CD8-positive, alpha-beta memory T cell (primary cell): ENCODE measurements at regions not wholly inside any gene's neighbourhood (a gene's known extent, or its start where the extent isn't known, plus 50 kb on each side); places are given as distances from the start of the nearest gene placed in this dataset.

Experiments used
- CTCF ChIA-PET: fragments of 350-600 bp; sonication (Branson Sonifier 250); formaldehyde crosslinking; loops from one replicate; lab custom pipeline; 2021; ENCODE audit warnings: antibody characterized with exemption; lab: Charles Lee
- POLR2A ChIA-PET: fragments of 350-600 bp; sonication (Branson Sonifier 250); formaldehyde crosslinking; loops from one replicate; lab custom pipeline; 2021; ENCODE audit warnings: antibody characterized with exemption; lab: Charles Lee
- DNase-seq, 5 donors: peaks; one replicate each; pipeline versions ENCODE4 v3.0.0 to v3.0.0-alpha.2; 2020 to 2022; ENCODE audit warnings: mixed read lengths in 1 of 5
- H3K27ac ChIP-seq: one replicate; pipeline ENCODE4 v1.7.0; 2013; ENCODE audit warnings: low read depth, mild to moderate bottlenecking, low read length, moderate library complexity
- H3K27me3 ChIP-seq: 2 replicates; pipeline ENCODE4 v1.7.0; 2013; ENCODE audit warnings: low read length, mild to moderate bottlenecking; ENCODE audit not compliant: insufficient read depth, poor library complexity, severe bottlenecking
- H3K36me3 ChIP-seq: 2 replicates; pipeline ENCODE4 v1.7.0; 2013; ENCODE audit warnings: mild to moderate bottlenecking, low read length, moderate library complexity; ENCODE audit not compliant: insufficient read depth
- H3K4me1 ChIP-seq: 2 replicates; pipeline ENCODE4 v1.7.0; 2013; ENCODE audit warnings: mild to moderate bottlenecking, low read length, moderate library complexity; ENCODE audit not compliant: insufficient read depth
- H3K4me3 ChIP-seq: 2 replicates; pipeline ENCODE4 v1.7.0; 2013; ENCODE audit warnings: mild to moderate bottlenecking, low read length
- H3K9me3 ChIP-seq: 2 replicates; pipeline ENCODE4 v1.7.0; 2013; ENCODE audit warnings: mild to moderate bottlenecking, low read length
- H3K27ac Mint-ChIP-seq, 8 donors: one replicate each; pipeline ENCODE4 v1.8.0; 2020 to 2021; ENCODE audit warnings: mixed read lengths in 8 of 8, mild to moderate bottlenecking in 6 of 8, inconsistent platforms in 3 of 8, moderate library complexity in 3 of 8
- H3K27me3 Mint-ChIP-seq, 2 donors: one replicate each; pipeline ENCODE4 v1.8.0; 2020 to 2021; ENCODE audit warnings: mixed read lengths in 2 of 2, mild to moderate bottlenecking in 1 of 2, moderate library complexity in 1 of 2
- H3K36me3 Mint-ChIP-seq, 3 donors: one replicate each; pipeline ENCODE4 v1.8.0; 2020 to 2021; ENCODE audit warnings: mixed read lengths in 3 of 3, inconsistent platforms in 1 of 3, mild to moderate bottlenecking in 1 of 3
- H3K4me1 Mint-ChIP-seq, 3 donors: one replicate each; pipeline ENCODE4 v1.8.0; 2020 to 2021; ENCODE audit warnings: mixed read lengths in 3 of 3, inconsistent platforms in 1 of 3, mild to moderate bottlenecking in 1 of 3
- H3K4me3 Mint-ChIP-seq, 7 donors: one replicate each; pipeline ENCODE4 v1.8.0; 2020 to 2021; ENCODE audit warnings: mixed read lengths in 7 of 7, mild to moderate bottlenecking in 6 of 7, moderate library complexity in 4 of 7, inconsistent platforms in 2 of 7
- H3K9me3 Mint-ChIP-seq, 5 donors: one replicate each; pipeline ENCODE4 v1.8.0; 2020 to 2022; ENCODE audit warnings: mixed read lengths in 5 of 5, mild to moderate bottlenecking in 3 of 5, moderate library complexity in 2 of 5, inconsistent platforms in 1 of 5

- ChIA-PET CTCF (no interaction called here), POLR2A (no interaction called here)
- Histone ChIP-seq H3K27ac (no peak overlapping the region), H3K4me3 (no peak overlapping the region), H3K36me3 (no peaks in the 10 kb centered on the region), H3K27me3 (no peaks in the 10 kb centered on the region), H3K4me1 (no peaks in the 10 kb centered on the region), H3K9me3 (no peaks in the 10 kb centered on the region)
- peaks cover 0 to 10% (median 2%) of the 10 kb centered on the region in 5 donors for H3K9me3 Mint-ChIP-seq
- H3K36me3 Mint-ChIP-seq, result no peaks in the 10 kb centered on the region
- no peaks in the 10 kb centered on the region for H3K27me3 Mint-ChIP-seq
- H3K4me3 Mint-ChIP-seq, result no peak overlapping the region
- no peaks in the 10 kb centered on the region for H3K4me1 Mint-ChIP-seq
- H3K27ac Mint-ChIP-seq, result no peak overlapping the region
- no peak for DNase-seq
Observed at GRCh38 chr3:95971573-95971972, 842.8 kb upstream of the EPHA6 start.

GRCh38 chr3:95994338-95994737, 820.1 kb upstream of the EPHA6 start:
- no peaks in the 10 kb centered on the region for H3K4me1 Mint-ChIP-seq
- peaks cover 2 to 28% (median 9%) of the 10 kb centered on the region in 5 donors for H3K9me3 Mint-ChIP-seq
- ChIA-PET CTCF (no interaction called here), POLR2A (no interaction called here)
- no peak overlapping the region for H3K27ac Mint-ChIP-seq
- Histone ChIP-seq H3K27me3 (no peaks in the 10 kb centered on the region), H3K36me3 (no peaks in the 10 kb centered on the region), H3K4me1 (no peaks in the 10 kb centered on the region), H3K27ac (no peak overlapping the region), H3K4me3 (no peak overlapping the region), H3K9me3 (no peaks in the 10 kb centered on the region)
- DNase-seq, result no peak
- no peaks in the 10 kb centered on the region for H3K27me3 Mint-ChIP-seq
- no peaks in the 10 kb centered on the region for H3K36me3 Mint-ChIP-seq
- no peak overlapping the region for H3K4me3 Mint-ChIP-seq

- Histone ChIP-seq H3K9me3 (no peaks in the 10 kb centered on the region), H3K36me3 (no peaks in the 10 kb centered on the region), H3K27me3 (no peaks in the 10 kb centered on the region), H3K27ac (no peak overlapping the region), H3K4me1 (no peaks in the 10 kb centered on the region), H3K4me3 (no peak overlapping the region)
- Mint-ChIP-seq H3K27ac (no peak overlapping the region), H3K27me3 (no peaks in the 10 kb centered on the region), H3K4me3 (no peak overlapping the region), H3K36me3 (no peaks in the 10 kb centered on the region), H3K4me1 (no peaks in the 10 kb centered on the region), H3K9me3 (peaks cover 3 to 20% (median 4%) of the 10 kb centered on the region in 5 donors)
- ChIA-PET POLR2A (no interaction called here), CTCF (no interaction called here)
- DNase-seq, result no peak
Observed at GRCh38 chr3:96000966-96001365, 813.4 kb upstream of the EPHA6 start.

- no peaks in the 10 kb centered on the region for H3K36me3 ChIP-seq
- Mint-ChIP-seq H3K4me3 (no peak overlapping the region), H3K4me1 (no peaks in the 10 kb centered on the region), H3K36me3 (no peaks in the 10 kb centered on the region), H3K27me3 (no peaks in the 10 kb centered on the region), H3K27ac (no peak overlapping the region), H3K9me3 (peaks cover 2 to 25% (median 8%) of the 10 kb centered on the region in 5 donors)
- H3K27me3 ChIP-seq, result no peaks in the 10 kb centered on the region
- no peak overlapping the region for H3K4me3 ChIP-seq
- ChIA-PET CTCF (no interaction called here), POLR2A (no interaction called here)
- H3K9me3 ChIP-seq, result no peaks in the 10 kb centered on the region
- DNase-seq, result no peak
- no peak overlapping the region for H3K27ac ChIP-seq
- no peaks in the 10 kb centered on the region for H3K4me1 ChIP-seq
Observed at GRCh38 chr3:96007650-96008195, 806.7 kb upstream of the EPHA6 start.

- H3K36me3 Mint-ChIP-seq, result no peaks in the 10 kb centered on the region
- no peak overlapping the region for H3K4me3 Mint-ChIP-seq
- H3K9me3 Mint-ChIP-seq, result peaks cover under 1 to 9% (median 7%) of the 10 kb centered on the region in 5 donors
- H3K4me1 Mint-ChIP-seq, result no peaks in the 10 kb centered on the region
- H3K27me3 Mint-ChIP-seq, result no peaks in the 10 kb centered on the region
- H3K4me3 ChIP-seq, result no peak overlapping the region
- POLR2A ChIA-PET, result no interaction called here
- H3K4me1 ChIP-seq, result no peaks in the 10 kb centered on the region
- DNase-seq, result no peak
- no peaks in the 10 kb centered on the region for H3K9me3 ChIP-seq
- CTCF ChIA-PET, result no interaction called here
- H3K27ac Mint-ChIP-seq, result no peak overlapping the region
- H3K27me3 ChIP-seq, result no peaks in the 10 kb centered on the region
- no peaks in the 10 kb centered on the region for H3K36me3 ChIP-seq
- H3K27ac ChIP-seq, result no peak overlapping the region
Observed at GRCh38 chr3:96012939-96013338, 801.5 kb upstream of the EPHA6 start.

- Histone ChIP-seq H3K36me3 (no peaks in the 10 kb centered on the region), H3K27me3 (no peaks in the 10 kb centered on the region), H3K4me1 (no peaks in the 10 kb centered on the region), H3K4me3 (no peak overlapping the region), H3K27ac (no peak overlapping the region), H3K9me3 (no peaks in the 10 kb centered on the region)
- Mint-ChIP-seq H3K4me3 (no peak overlapping the region), H3K27me3 (no peaks in the 10 kb centered on the region), H3K36me3 (no peaks in the 10 kb centered on the region), H3K9me3 (peaks cover 0 to 7% (median 0%) of the 10 kb centered on the region in 5 donors), H3K4me1 (no peaks in the 10 kb centered on the region), H3K27ac (no peak overlapping the region)
- CTCF ChIA-PET, result no interaction called here
- no peak for DNase-seq
- POLR2A ChIA-PET, result no interaction called here
Observed at GRCh38 chr3:96017556-96017955, 796.8 kb upstream of the EPHA6 start.

- Mint-ChIP-seq H3K4me3 (no peak overlapping the region), H3K36me3 (no peaks in the 10 kb centered on the region), H3K4me1 (no peaks in the 10 kb centered on the region), H3K27me3 (no peaks in the 10 kb centered on the region), H3K27ac (no peak overlapping the region), H3K9me3 (peaks cover 0 to 13% (median 0%) of the 10 kb centered on the region in 5 donors)
- Histone ChIP-seq H3K27ac (no peak overlapping the region), H3K27me3 (no peaks in the 10 kb centered on the region), H3K36me3 (no peaks in the 10 kb centered on the region), H3K9me3 (no peaks in the 10 kb centered on the region), H3K4me1 (no peaks in the 10 kb centered on the region), H3K4me3 (no peak overlapping the region)
- CTCF ChIA-PET, result no interaction called here
- POLR2A ChIA-PET, result no interaction called here
- DNase-seq, result no peak
Observed at GRCh38 chr3:96022676-96023075, 791.7 kb upstream of the EPHA6 start.

GRCh38 chr3:96027718-96028117, 786.7 kb upstream of the EPHA6 start:
- Histone ChIP-seq H3K27me3 (no peaks in the 10 kb centered on the region), H3K36me3 (no peaks in the 10 kb centered on the region), H3K27ac (no peak overlapping the region), H3K9me3 (no peaks in the 10 kb centered on the region), H3K4me3 (no peak overlapping the region), H3K4me1 (no peaks in the 10 kb centered on the region)
- Mint-ChIP-seq H3K27ac (no peak overlapping the region), H3K36me3 (no peaks in the 10 kb centered on the region), H3K27me3 (no peaks in the 10 kb centered on the region), H3K4me1 (no peaks in the 10 kb centered on the region), H3K9me3 (peaks cover 0 to 18% (median 0%) of the 10 kb centered on the region in 5 donors), H3K4me3 (no peak overlapping the region)
- DNase-seq, result no peak
- CTCF ChIA-PET, result no interaction called here
- POLR2A ChIA-PET, result no interaction called here

- no peak overlapping the region for H3K4me3 ChIP-seq
- no peak overlapping the region for H3K4me3 Mint-ChIP-seq
- no peaks in the 10 kb centered on the region for H3K9me3 ChIP-seq
- no peak overlapping the region for H3K27ac ChIP-seq
- H3K9me3 Mint-ChIP-seq, result peaks cover 0 to 11% (median 4%) of the 10 kb centered on the region in 5 donors
- no peaks in the 10 kb centered on the region for H3K36me3 Mint-ChIP-seq
- H3K36me3 ChIP-seq, result no peaks in the 10 kb centered on the region
- ChIA-PET CTCF (no interaction called here), POLR2A (no interaction called here)
- H3K27me3 Mint-ChIP-seq, result no peaks in the 10 kb centered on the region
- H3K27me3 ChIP-seq, result no peaks in the 10 kb centered on the region
- no peak overlapping the region for H3K27ac Mint-ChIP-seq
- no peaks in the 10 kb centered on the region for H3K4me1 ChIP-seq
- DNase-seq, result no peak
- H3K4me1 Mint-ChIP-seq, result no peaks in the 10 kb centered on the region
Observed at GRCh38 chr3:96039632-96040031, 774.8 kb upstream of the EPHA6 start.
